Neural cell (in vitro differentiated cells): ENCODE measurements at regions not wholly inside any gene's neighbourhood (a gene's known extent, or its start where the extent isn't known, plus 50 kb on each side); places are given as distances from the start of the nearest gene placed in this dataset.

ENCODE experiments used
- H2AFZ ChIP-seq: fragments of 200-600, 300-800 bp; sonication (generic), shearing (Covaris generic); 2 replicates; pipeline ENCODE4 v1.6.0; 2014; ENCODE audit warnings: low read depth, mild to moderate bottlenecking, antibody characterized with exemption, low read length, moderate library complexity
- H3F3A ChIP-seq: fragments of 200-600 bp; shearing (Covaris generic); 2 replicates; pipeline ENCODE4 v1.6.1; 2016; ENCODE audit warnings: mild to moderate bottlenecking, moderate library complexity, mixed read lengths, antibody characterized with exemption, low read length; ENCODE audit not compliant: insufficient read depth, poor library complexity, severe bottlenecking
- H3K27ac ChIP-seq: fragments of 200-600, 300-800 bp; sonication (generic), shearing (Covaris generic); 2 replicates; pipeline ENCODE4 v1.5.1; 2014; ENCODE audit warnings: mild to moderate bottlenecking, low read length, moderate library complexity
- H3K27me3 ChIP-seq: fragments of 300-800, 200-600 bp; sonication (generic), shearing (Covaris generic); 2 replicates; pipeline ENCODE4 v1.6.0; 2014; ENCODE audit warnings: mild to moderate bottlenecking, low read depth, low read length, moderate library complexity; ENCODE audit not compliant: insufficient read depth
- H3K36me3 ChIP-seq: fragments of 300-800, 200-600 bp; sonication (generic), shearing (Covaris generic); 2 replicates; pipeline ENCODE4 v1.5.1; 2014; ENCODE audit warnings: mild to moderate bottlenecking, antibody characterized with exemption, low read length, moderate library complexity; ENCODE audit not compliant: insufficient read depth
- H3K4me2 ChIP-seq: fragments of 300-800, 200-600 bp; sonication (generic), shearing (Covaris generic); 2 replicates; pipeline ENCODE4 v1.6.0; 2014; ENCODE audit warnings: mild to moderate bottlenecking, low read length
- H3K4me3 ChIP-seq: fragments of 300-800, 200-600 bp; sonication (generic), shearing (Covaris generic); 2 replicates; pipeline ENCODE4 v1.5.1; 2014; ENCODE audit warnings: mild to moderate bottlenecking, low read length, moderate library complexity
- H3K79me2 ChIP-seq: fragments of 200-600 bp; shearing (Covaris generic); replicated peaks from 2 replicates; pipeline ENCODE4 v1.6.0; 2014; ENCODE audit warnings: mild to moderate bottlenecking, low read length, moderate library complexity; ENCODE audit not compliant: insufficient read depth
- H3K9ac ChIP-seq: fragments of 300-800, 200-600 bp; sonication (generic), shearing (Covaris generic); 2 replicates; pipeline ENCODE4 v1.6.1; 2016; ENCODE audit warnings: mild to moderate bottlenecking, low read length, mixed read lengths
- H3K9me2 ChIP-seq: fragments of 200-600 bp; shearing (Covaris generic); 2 replicates; pipeline ENCODE4 v1.6.1; 2016; ENCODE audit warnings: mild to moderate bottlenecking, low read length, mixed read lengths; ENCODE audit not compliant: insufficient read depth
- H3K9me3 ChIP-seq: fragments of 200-600, 300-800 bp; sonication (generic), shearing (Covaris generic); 2 replicates; pipeline ENCODE4 v1.6.1; 2016; ENCODE audit warnings: mild to moderate bottlenecking, mixed run types, low read length, moderate library complexity, mixed read lengths
- H4K20me1 ChIP-seq: fragments of 200-600 bp; shearing (Covaris generic); 2 replicates; pipeline ENCODE4 v1.6.1; 2016; ENCODE audit warnings: mild to moderate bottlenecking, mixed run types; ENCODE audit not compliant: insufficient read depth
- CTCF ChIP-seq: fragments of 450-650 bp; IDR thresholded peaks from 2 replicates; pipeline ENCODE4 v1.5.1; 2014; ENCODE audit warnings: antibody characterized with exemption, mild to moderate bottlenecking, moderate library complexity; ENCODE audit not compliant: poor library complexity, severe bottlenecking
- EP300 ChIP-seq: fragments of 450-650 bp; conservative IDR thresholded peaks from 2 replicates; pipeline ENCODE4 v1.6.1; 2014; ENCODE audit warnings: antibody characterized with exemption, mild to moderate bottlenecking, moderate library complexity; ENCODE audit not compliant: poor library complexity, severe bottlenecking
- EZH2 ChIP-seq: fragments of 200-600, 300-800 bp; shearing (Covaris generic), sonication (generic); IDR thresholded peaks from 2 replicates; pipeline ENCODE4 v1.6.1; 2014; ENCODE audit warnings: antibody characterized with exemption, low read length, borderline replicate concordance, mild to moderate bottlenecking; ENCODE audit not compliant: insufficient read depth, poor library complexity, severe bottlenecking
- MXI1 ChIP-seq: fragments of 450-650 bp; conservative IDR thresholded peaks from 2 replicates; pipeline ENCODE4 v1.6.1; 2014; ENCODE audit warnings: antibody characterized with exemption, mild to moderate bottlenecking; ENCODE audit not compliant: poor library complexity, severe bottlenecking
- POLR2AphosphoS5 ChIP-seq: IDR thresholded peaks from 2 replicates; pipeline ENCODE4 v1.6.1; 2012
- RAD21 ChIP-seq: fragments of 450-650 bp; conservative IDR thresholded peaks from 2 replicates; pipeline ENCODE4 v1.6.1; 2014; ENCODE audit warnings: antibody characterized with exemption, mild to moderate bottlenecking, moderate library complexity
- REST ChIP-seq: IDR thresholded peaks from 2 replicates; pipeline ENCODE4 v1.6.1; 2012; ENCODE audit warnings: borderline replicate concordance
- SMC3 ChIP-seq: fragments of 450-650 bp; conservative IDR thresholded peaks from 2 replicates; pipeline ENCODE4 v1.6.1; 2014; ENCODE audit warnings: antibody characterized with exemption, mild to moderate bottlenecking, moderate library complexity; ENCODE audit not compliant: poor library complexity
- TAF1 ChIP-seq: IDR thresholded peaks from 2 replicates; pipeline ENCODE4 v1.6.1; 2012; ENCODE audit warnings: low read depth

GRCh38 chr2:100752628-100753333 is 67.2 kb upstream of the NPAS2 start:
- H3K79me2 ChIP-seq: no peaks in the 10 kb centered on the region
- no peaks in the 10 kb centered on the region for H3K36me3 ChIP-seq
- no peak overlapping the region for H3K27ac ChIP-seq
- H3F3A ChIP-seq: no peaks in the 10 kb centered on the region
- no peaks in the 10 kb centered on the region for H3K9me2 ChIP-seq
- H3K27me3 ChIP-seq: no peaks in the 10 kb centered on the region
- no peak overlapping the region for H2AFZ ChIP-seq
- H3K4me3 ChIP-seq: no peak overlapping the region
- H3K9me3 ChIP-seq: no peaks in the 10 kb centered on the region
- no peak for TF ChIP-seq POLR2AphosphoS5
- TF ChIP-seq EZH2: no peak
- no peak for TF ChIP-seq SMC3
- no peak for TF ChIP-seq TAF1
- TF ChIP-seq CTCF: no peak
- no peak for TF ChIP-seq EP300
- TF ChIP-seq REST: no peak
- no peak for TF ChIP-seq RAD21
- no peaks in the 10 kb centered on the region for H4K20me1 ChIP-seq
- no peak overlapping the region for H3K4me2 ChIP-seq
- H3K9ac ChIP-seq: no peak overlapping the region

- Histone ChIP-seq H3K36me3 (no peaks in the 10 kb centered on the region), H4K20me1 (no peaks in the 10 kb centered on the region), H3K27ac (no peak overlapping the region), H3K27me3 (no peaks in the 10 kb centered on the region), H3K9me2 (no peaks in the 10 kb centered on the region), H3K4me2 (no peak overlapping the region), H3K79me2 (no peaks in the 10 kb centered on the region), H2AFZ (no peak overlapping the region), H3K9me3 (no peaks in the 10 kb centered on the region), H3F3A (no peaks in the 10 kb centered on the region), H3K4me3 (no peak overlapping the region), H3K9ac (no peak overlapping the region)
- no peak for TF ChIP-seq TAF1
These were observed 66.5 kb upstream of the NPAS2 start for GRCh38 chr2:100753444-100753843.

- no peaks in the 10 kb centered on the region for H3K36me3 ChIP-seq
- no peaks in the 10 kb centered on the region for H3K27me3 ChIP-seq
- no peak overlapping the region for H3K9ac ChIP-seq
- no peaks in the 10 kb centered on the region for H3F3A ChIP-seq
- no peaks in the 10 kb centered on the region for H3K9me3 ChIP-seq
- no peaks in the 10 kb centered on the region for H3K79me2 ChIP-seq
- no peaks in the 10 kb centered on the region for H4K20me1 ChIP-seq
- TF ChIP-seq POLR2AphosphoS5: no peak
- no peak for TF ChIP-seq SMC3
- no peak for TF ChIP-seq TAF1
- TF ChIP-seq REST: no peak
- TF ChIP-seq RAD21: no peak
- TF ChIP-seq MXI1: no peak
- H3K27ac ChIP-seq: no peak overlapping the region
- no peak overlapping the region for H2AFZ ChIP-seq
- no peak overlapping the region for H3K4me2 ChIP-seq
- H3K4me3 ChIP-seq: no peak overlapping the region
- no peaks in the 10 kb centered on the region for H3K9me2 ChIP-seq
These were observed 66.1 kb upstream of the NPAS2 start for GRCh38 chr2:100753881-100754280.
